AG09319 (cell line): ENCODE measurements at regions not wholly inside any gene's neighbourhood (a gene's known extent, or its start where the extent isn't known, plus 50 kb on each side); places are given as distances from the start of the nearest gene placed in this dataset.

Source experiments
- DNase-seq: peaks from one replicate; pipeline ENCODE4 v3.0.0-alpha.2; 2010; ENCODE audit warnings: low read depth; ENCODE audit errors: extremely low read depth
- TF ChIP-seq, protein P1 (sequence below): IDR thresholded peaks from 2 replicates; pipeline ENCODE4 v1.5.1; 2011; ENCODE audit warnings: low read depth, mild to moderate bottlenecking, inconsistent platforms, low read length, moderate library complexity

DNA sequence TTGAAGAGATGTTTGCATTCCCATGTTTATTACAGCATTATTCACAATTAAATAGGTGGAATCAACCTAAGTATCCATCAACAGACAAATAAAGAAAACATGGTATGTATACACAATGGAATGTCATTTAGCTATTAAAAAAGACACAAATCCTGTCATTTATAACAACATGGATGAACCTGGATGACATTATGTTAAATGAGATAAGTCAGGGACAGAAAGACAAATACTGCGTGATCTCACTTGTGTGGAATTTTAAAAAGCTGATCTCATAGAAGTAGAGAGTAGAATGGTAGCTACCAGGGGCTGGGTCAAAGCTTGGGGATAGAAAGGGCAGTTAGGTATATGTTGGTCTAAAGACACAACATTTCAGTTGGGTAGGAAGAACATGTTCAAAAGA lies 376.3 kb downstream of the EPHA4 start:
- no peak for DNase-seq
- TF ChIP-seq, protein P1, sequence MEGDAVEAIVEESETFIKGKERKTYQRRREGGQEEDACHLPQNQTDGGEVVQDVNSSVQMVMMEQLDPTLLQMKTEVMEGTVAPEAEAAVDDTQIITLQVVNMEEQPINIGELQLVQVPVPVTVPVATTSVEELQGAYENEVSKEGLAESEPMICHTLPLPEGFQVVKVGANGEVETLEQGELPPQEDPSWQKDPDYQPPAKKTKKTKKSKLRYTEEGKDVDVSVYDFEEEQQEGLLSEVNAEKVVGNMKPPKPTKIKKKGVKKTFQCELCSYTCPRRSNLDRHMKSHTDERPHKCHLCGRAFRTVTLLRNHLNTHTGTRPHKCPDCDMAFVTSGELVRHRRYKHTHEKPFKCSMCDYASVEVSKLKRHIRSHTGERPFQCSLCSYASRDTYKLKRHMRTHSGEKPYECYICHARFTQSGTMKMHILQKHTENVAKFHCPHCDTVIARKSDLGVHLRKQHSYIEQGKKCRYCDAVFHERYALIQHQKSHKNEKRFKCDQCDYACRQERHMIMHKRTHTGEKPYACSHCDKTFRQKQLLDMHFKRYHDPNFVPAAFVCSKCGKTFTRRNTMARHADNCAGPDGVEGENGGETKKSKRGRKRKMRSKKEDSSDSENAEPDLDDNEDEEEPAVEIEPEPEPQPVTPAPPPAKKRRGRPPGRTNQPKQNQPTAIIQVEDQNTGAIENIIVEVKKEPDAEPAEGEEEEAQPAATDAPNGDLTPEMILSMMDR, result no peak

DNA sequence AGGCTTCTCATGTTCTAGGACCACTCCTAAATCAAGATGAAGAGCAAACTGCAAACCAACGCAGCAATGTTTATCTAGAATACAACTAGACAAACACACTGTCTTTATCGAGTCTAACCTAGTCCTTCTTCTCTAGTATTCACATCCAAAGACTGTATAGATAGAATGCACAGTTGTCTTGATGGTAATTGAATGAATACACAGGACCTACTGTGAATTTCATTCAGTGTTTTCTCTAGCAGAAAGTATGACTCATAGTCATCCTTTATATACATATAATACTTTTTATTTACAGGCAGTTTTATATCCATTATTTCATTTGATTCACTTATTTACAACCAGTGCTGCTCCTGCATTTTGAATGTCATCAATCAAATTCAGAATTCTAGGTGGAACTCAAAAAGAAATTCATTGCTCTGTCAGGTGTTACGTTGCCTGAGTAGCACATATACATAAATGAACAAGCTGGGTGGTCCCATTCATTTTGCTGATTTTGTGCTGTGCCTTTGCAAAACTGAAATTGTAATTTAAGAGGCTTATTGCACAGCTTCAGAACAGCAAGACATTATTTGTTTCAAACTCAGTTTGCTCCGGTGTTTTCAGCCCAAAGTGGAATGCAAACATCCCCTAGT lies 374.8 kb downstream of the EPHA4 start:
- TF ChIP-seq, protein P1, result no peak
- DNase-seq, result no peak

GRCh38 chr2:221198309-221198708 lies 373.8 kb downstream of the EPHA4 start:
- TF ChIP-seq, protein P1, result no peak
- no peak for DNase-seq

DNA sequence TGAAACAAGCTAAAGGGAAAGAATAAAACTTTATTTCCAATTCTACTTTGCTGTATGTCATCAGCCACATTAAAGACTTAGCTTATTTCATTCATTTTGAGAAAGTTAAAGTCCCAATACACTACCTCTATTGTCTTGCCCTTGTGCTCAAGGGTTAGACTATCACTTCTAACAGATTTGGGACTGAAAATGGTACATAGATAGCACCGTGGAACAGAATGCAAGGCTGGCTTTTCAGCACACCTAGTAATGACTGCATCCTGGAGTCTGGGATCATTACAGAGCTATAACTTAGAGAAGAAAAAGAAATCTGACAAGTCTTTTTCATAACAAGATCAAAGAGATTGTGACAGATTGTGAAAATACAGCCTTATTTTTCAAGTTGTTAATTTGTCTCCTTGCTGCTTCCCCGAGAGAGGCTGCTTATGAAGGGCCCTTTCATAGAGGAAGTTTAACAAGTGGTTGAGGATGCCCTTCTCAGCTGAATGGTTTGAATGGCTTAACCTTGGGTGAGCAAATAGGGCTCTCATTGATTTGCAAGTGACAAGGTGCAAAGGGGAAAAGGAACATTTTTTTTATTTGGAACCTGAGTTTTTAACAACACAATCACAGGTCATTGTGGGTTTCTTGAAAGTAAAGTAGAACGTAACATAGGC lies 371.8 kb downstream of the EPHA4 start:
- DNase-seq, result no peak
- TF ChIP-seq, protein P1, result no peak

DNA sequence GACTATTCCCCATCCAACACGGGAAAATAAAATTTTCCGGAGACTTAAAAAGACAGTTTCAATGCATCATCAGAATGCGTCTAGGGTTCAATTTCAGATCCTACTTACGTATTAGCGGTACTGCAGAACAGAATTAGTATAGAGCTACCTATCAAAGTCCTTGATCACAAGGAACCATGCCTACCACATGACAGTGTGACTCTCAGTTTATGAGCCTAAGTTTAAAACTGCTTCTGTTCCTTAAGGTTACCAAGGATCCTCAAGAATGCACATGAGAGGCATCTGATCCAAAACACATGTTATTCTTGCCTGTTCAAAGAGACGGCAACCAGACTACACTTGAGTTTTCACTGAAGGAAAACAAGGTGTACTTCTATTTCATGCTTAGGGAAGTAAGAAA lies 369.7 kb downstream of the EPHA4 start:
- no peak for DNase-seq
- TF ChIP-seq, protein P1, result no peak

DNA sequence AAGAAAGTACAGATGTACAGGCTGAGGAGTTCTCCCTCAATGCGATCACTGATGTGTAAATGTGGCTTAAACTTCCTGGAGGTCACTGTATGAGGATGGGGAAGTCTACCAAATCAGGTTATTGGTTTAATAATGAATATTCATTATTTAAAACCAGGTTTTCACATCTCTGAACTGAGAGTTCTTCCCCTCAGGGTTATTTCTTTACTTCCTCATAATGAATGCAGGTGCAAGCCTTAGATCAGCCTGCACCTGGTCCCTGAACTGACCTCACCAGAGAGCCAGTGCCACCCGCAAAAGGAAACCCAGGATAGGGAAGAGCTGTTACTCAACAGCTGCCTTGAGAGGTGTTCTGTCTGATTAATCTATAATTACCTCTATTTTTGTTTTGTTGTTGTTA lies 369.0 kb downstream of the EPHA4 start:
- TF ChIP-seq, protein P1, result no peak
- DNase-seq, result no peak

DNA sequence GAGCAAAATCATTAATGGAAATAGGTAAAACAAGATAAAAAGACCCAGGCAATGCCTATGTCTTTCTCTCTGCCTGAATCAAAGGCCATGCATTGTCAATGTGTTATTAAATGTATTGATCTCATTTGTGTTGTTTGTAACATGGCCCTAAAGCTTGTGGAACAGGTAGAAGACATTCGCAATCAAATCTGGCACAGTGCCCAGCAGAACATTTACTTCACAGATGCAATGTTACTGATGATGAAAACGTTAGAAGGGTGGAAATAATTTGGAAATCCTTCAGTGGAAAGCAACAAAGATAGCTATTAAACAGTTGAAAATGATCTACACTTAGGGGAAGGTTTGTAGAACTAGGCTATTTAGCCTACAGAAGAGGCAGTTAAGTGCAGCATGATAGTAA lies 368.2 kb downstream of the EPHA4 start:
- DNase-seq, result no peak
- TF ChIP-seq, protein P1, result no peak
